ENCODE measurements at regions not wholly inside any gene's neighbourhood (a gene's known extent, or its start where the extent isn't known, plus 50 kb on each side); places are given as distances from the start of the nearest gene placed in this dataset.

- H3K4me3 ChIP-seq (ENCODE audit: low read depth, low read length): no peak overlapping the region
- no peak for DNase-seq (ENCODE audit: low read depth)
- no peak for TF ChIP-seq CTCF (IDR thresholded peaks at IDR 0.05; ENCODE audit: control insufficient read depth, extremely low read depth, insufficient read depth)
These were observed 525.2 kb downstream of the AGTPBP1 start for GRCh38 chr9:85216601-85217000.

- no peak for TF ChIP-seq CTCF (IDR thresholded peaks at IDR 0.05; ENCODE audit: control insufficient read depth, extremely low read depth, insufficient read depth)
- DNase-seq (ENCODE audit: low read depth): no peak
- H3K4me3 ChIP-seq (ENCODE audit: low read depth, low read length): no peak overlapping the region
These were observed 525.8 kb downstream of the AGTPBP1 start for GRCh38 chr9:85215961-85216360.

GRCh38 chr9:85215416-85215815 lies 526.3 kb downstream of the AGTPBP1 start:
- DNase-seq (ENCODE audit: low read depth): no peak
- TF ChIP-seq CTCF (IDR thresholded peaks at IDR 0.05; ENCODE audit: control insufficient read depth, extremely low read depth, insufficient read depth): no peak
- H3K4me3 ChIP-seq (ENCODE audit: low read depth, low read length): no peak overlapping the region

GRCh38 chr9:85213650-85214607 lies 527.8 kb downstream of the AGTPBP1 start:
- TF ChIP-seq CTCF (IDR thresholded peaks at IDR 0.05; ENCODE audit: control insufficient read depth, extremely low read depth, insufficient read depth): no peak
- no peak for DNase-seq (ENCODE audit: low read depth)
- H3K4me3 ChIP-seq (ENCODE audit: low read depth, low read length): no peak overlapping the region

GRCh38 chr9:85212887-85213286 lies 528.9 kb downstream of the AGTPBP1 start:
- H3K4me3 ChIP-seq (ENCODE audit: low read depth, low read length): no peak overlapping the region
- DNase-seq (ENCODE audit: low read depth): no peak
- TF ChIP-seq CTCF (IDR thresholded peaks at IDR 0.05; ENCODE audit: control insufficient read depth, extremely low read depth, insufficient read depth): no peak

- H3K4me3 ChIP-seq (ENCODE audit: low read depth, low read length): no peak overlapping the region
- TF ChIP-seq CTCF (IDR thresholded peaks at IDR 0.05; ENCODE audit: control insufficient read depth, extremely low read depth, insufficient read depth): no peak
- no peak for DNase-seq (ENCODE audit: low read depth)
These were observed 529.5 kb downstream of the AGTPBP1 start for GRCh38 chr9:85212209-85212608.

Data from LNCaP clone FGC (cell line).